ENCODE measurements at regions not wholly inside any gene's neighbourhood (a gene's known extent, or its start where the extent isn't known, plus 50 kb on each side); places are given as distances from the start of the nearest gene placed in this dataset.

- DNase-seq (no peak), ATAC-seq (no peak)
- H3K27me3 ChIP-seq, result no peaks in the 10 kb centered on the region
- no peaks in the 10 kb centered on the region for H3K9me3 ChIP-seq
- H3K4me1 ChIP-seq, result no peaks in the 10 kb centered on the region
- H3K36me3 ChIP-seq, result no peaks in the 10 kb centered on the region
- no peak overlapping the region for H3K4me3 ChIP-seq
- H3K27ac ChIP-seq, result no peak overlapping the region
- no peak for TF ChIP-seq CTCF (IDR thresholded peaks at IDR 0.05)
- intact Hi-C loops (cut with DNase I), result no loop called here
Measured at GRCh38 chr4:180430283-180430682, 1812.9 kb upstream of the TENM3 start.

GRCh38 chr4:180434131-180434895, 1808.9 kb upstream of the TENM3 start:
- Histone ChIP-seq H3K4me3 (no peak overlapping the region), H3K36me3 (no peaks in the 10 kb centered on the region), H3K9me3 (no peaks in the 10 kb centered on the region), H3K4me1 (no peaks in the 10 kb centered on the region), H3K27ac (no peak overlapping the region), H3K27me3 (no peaks in the 10 kb centered on the region)
- no peak for TF ChIP-seq CTCF (IDR thresholded peaks at IDR 0.05)
- DNase-seq (no peak), ATAC-seq (no peak)
- intact Hi-C loops (cut with DNase I), result no loop called here

GRCh38 chr4:180436361-180436760, 1806.8 kb upstream of the TENM3 start:
- no peak for DNase-seq
- Histone ChIP-seq H3K4me3 (no peak overlapping the region), H3K27me3 (no peaks in the 10 kb centered on the region), H3K36me3 (no peaks in the 10 kb centered on the region), H3K27ac (no peak overlapping the region), H3K9me3 (no peaks in the 10 kb centered on the region), H3K4me1 (no peaks in the 10 kb centered on the region)
- no peak for ATAC-seq
- intact Hi-C loops (cut with DNase I), result no loop called here
- no peak for TF ChIP-seq CTCF (IDR thresholded peaks at IDR 0.05)

GRCh38 chr4:180437601-180438000, 1805.6 kb upstream of the TENM3 start:
- intact Hi-C loops (cut with DNase I), result no loop called here
- no peak overlapping the region for H3K27ac ChIP-seq
- H3K36me3 ChIP-seq, result no peaks in the 10 kb centered on the region
- no peak for DNase-seq
- no peaks in the 10 kb centered on the region for H3K9me3 ChIP-seq
- no peak for ATAC-seq
- no peaks in the 10 kb centered on the region for H3K27me3 ChIP-seq
- no peak for TF ChIP-seq CTCF (IDR thresholded peaks at IDR 0.05)
- H3K4me3 ChIP-seq, result no peak overlapping the region
- no peaks in the 10 kb centered on the region for H3K4me1 ChIP-seq

- no peak for TF ChIP-seq CTCF (IDR thresholded peaks at IDR 0.05)
Measured at GRCh38 chr4:180448306-180448705, 1794.9 kb upstream of the TENM3 start.

More at GRCh38 chr4:180448306-180448705, 1794.9 kb upstream of the TENM3 start:
- ATAC-seq, result no peak
- intact Hi-C loops (cut with DNase I), result no loop called here
- Histone ChIP-seq H3K36me3 (no peaks in the 10 kb centered on the region), H3K27me3 (no peaks in the 10 kb centered on the region), H3K9me3 (no peaks in the 10 kb centered on the region), H3K27ac (no peak overlapping the region), H3K4me3 (no peak overlapping the region), H3K4me1 (no peaks in the 10 kb centered on the region)
- DNase-seq, result no peak
